Posterior cingulate gyrus (tissue), 11 donors: ENCODE measurements at regions not wholly inside any gene's neighbourhood (a gene's known extent, or its start where the extent isn't known, plus 50 kb on each side); places are given as distances from the start of the nearest gene placed in this dataset.
"Not testable (repeated sequence)": the region's sequence is repeated elsewhere in the genome, so short reads cannot be mapped to it uniquely, and the experiment has no call there.

Experiments used
- DNase-seq, 10 donors: peaks; one replicate each; pipeline versions ENCODE4 v3.0.0 to v3.0.0-alpha.2; 2020 to 2021; ENCODE audit warnings: mixed read lengths in 3 of 10
- intact Hi-C: fragments of 100-400 bp; cut with DNase I; formaldehyde crosslinking; loops from one replicate; pipeline ENCODE4 v1.15.1; 2023

DNA sequence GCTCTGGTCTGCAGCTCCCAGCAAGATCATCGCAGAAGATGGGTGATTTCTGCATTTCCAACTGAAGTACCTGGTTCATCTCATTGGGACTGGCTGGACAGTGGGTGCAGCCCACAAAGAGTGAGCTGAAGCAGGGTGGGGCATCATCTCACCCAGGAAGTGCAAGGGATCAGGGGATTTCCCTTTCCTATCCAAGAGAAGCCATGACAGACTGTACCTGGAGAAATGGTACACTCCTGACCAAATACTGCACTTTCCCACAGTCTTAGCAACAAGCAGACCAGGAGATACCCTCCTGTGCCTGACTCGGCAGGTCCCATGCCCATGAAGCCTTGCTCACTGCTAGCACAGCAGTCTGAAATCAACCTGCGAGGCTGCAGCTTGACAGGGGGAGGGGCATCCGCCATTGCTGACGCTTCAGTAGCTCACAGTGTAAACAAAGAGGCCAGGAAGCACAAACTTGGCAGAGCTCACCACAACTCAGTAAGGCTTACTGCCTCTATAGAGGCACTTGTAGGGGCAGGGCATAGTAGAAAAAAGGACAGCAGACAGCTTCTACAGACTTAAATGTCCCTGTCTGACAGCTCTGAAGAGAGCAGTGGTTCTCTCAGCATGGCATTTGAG is 60.5 kb downstream of the AREG start:
- DNase-seq, intact Hi-C loops: not testable (repeated sequence)

- intact Hi-C loops, DNase-seq: not testable (repeated sequence)
These were observed 64.4 kb downstream of the AREG start for GRCh38 chr4:74509363-74509762.

GRCh38 chr4:74516303-74516702 is 71.4 kb downstream of the AREG start:
- intact Hi-C loops = no loop called here
- DNase-seq = no peak

- intact Hi-C loops = no loop called here
- no peak for DNase-seq
These were observed 73.1 kb downstream of the AREG start for GRCh38 chr4:74517996-74518395.

DNA sequence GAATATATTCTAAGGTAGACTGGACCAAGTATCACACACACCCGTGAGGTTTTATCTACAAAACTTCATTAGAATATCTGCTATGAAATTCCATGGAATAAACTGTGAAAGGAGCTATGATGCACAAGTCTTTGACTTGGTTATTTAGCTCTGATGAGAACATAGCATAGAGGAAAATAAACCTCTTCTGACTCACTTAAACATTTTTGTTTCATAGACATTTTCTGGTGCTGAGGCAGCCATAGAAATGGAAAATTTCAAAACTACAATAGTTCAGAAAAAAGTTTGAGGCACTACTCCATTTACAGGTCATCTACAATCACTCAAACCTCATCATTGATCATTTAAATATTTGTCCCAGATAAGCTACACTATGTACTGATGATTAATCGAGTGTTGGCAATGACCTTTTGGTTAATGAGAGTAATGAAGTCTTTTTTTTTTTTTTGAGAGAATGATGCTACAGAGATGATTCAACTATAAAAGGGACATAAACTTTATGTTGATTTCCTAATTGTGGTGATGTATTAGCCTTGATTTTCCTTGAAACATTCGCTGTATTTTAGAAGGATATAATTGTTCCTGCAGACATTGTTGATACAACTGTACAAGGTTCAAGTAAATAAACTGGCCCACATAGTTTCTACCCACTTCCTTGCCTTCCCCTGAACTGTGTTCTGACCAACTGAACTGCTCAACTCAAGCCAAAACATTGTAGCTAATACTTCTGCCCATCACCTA is 77.5 kb downstream of the AREG start:
- intact Hi-C loops = no loop called here
- no peak for DNase-seq

GRCh38 chr4:74523096-74523495 is 78.2 kb downstream of the AREG start:
- intact Hi-C loops = no loop called here
- DNase-seq = no peak

DNA sequence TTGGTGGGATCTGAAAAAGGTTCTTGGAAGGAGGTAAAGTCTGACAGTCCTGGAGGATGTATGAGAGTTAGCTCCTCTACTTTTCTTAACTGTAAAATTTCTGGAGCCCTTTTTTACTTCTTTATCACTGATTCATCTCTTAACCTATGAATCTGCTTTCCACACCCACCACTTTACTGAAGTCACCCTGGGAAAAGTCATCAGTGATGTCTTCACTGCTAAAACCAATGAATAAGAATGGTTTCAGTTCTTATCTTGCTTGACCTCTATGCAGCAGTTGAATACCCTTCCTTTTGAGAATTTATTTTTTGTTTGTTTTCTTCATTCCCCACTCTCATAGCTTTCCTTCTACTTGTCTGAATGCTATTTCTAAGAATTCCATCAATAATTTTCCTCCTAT is 80.0 kb downstream of the AREG start:
- DNase-seq = no peak
- intact Hi-C loops = no loop called here

DNA sequence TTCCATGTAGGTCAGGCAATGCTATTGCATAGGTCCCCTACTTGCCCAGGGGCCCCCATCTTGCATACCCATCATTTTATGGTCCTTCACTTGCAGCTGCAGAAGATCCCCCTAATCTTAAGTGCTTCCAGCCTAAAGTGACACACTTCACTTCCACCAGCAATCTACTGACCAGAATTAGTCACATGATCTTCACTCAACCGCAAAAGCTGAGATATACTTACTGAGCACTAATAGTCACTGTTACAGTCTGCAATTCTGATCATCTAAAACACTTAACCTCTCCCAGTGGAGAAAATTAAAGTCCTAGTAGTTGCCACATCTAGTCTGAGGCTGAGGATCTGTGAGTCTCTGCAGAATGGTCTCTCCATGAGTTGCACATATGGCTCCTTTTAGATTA is 82.1 kb downstream of the AREG start:
- intact Hi-C loops = no loop called here
- no peak for DNase-seq

- DNase-seq = no peak
These were observed 83.2 kb downstream of the AREG start for GRCh38 chr4:74528178-74528577.

GRCh38 chr4:74529284-74530041 is 84.5 kb downstream of the AREG start:
- intact Hi-C loops = no loop called here
- peak in 1 of 10 donors; percentile 16 for DNase-seq

More at GRCh38 chr4:74528178-74528577, 83.2 kb downstream of the AREG start:
- intact Hi-C loops = no loop called here

DNA sequence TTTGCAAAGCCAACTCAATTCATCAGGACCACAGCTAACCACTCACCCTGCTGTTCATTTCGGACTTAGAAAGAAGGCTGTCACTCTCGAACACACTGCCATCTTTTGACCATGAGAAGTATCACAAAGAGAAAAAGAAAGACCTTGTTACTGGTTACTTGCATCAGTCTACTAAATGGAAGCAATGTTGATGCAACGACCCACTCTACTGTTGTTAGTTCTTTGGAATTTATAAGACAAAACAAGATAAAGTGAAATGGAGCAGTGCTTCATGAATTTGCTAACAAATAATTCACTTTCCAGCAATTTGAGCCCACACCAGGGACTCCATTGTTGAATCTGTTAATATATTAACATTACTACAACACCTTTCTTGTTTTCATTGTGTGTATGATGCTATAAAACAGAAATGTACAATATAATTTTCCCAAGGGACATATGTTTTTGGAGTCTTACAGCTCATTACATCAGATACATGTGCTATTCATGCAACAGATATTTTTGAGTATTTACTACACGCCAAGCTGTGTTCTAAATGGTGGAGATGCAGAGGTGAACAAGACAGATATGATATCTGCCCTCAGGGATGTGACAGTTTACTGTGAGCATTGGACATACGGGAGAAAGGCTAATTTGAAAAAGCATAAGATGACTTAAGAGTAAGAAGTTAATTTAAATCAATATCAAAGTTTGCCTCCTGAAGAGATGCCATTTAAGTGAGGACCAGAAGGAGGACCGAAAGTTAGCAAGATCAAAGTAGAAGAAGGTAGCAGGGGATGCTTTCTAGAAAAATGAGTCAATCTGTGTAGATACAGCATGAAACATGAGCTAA is 87.2 kb downstream of the AREG start:
- intact Hi-C loops = loop anchor here (1.0 kb wide), 1 partner anchor 155 kb away; no protein-coding TSS in a partner anchor
- DNase-seq = no peak

GRCh38 chr4:74534121-74534520 is 89.2 kb downstream of the AREG start:
- DNase-seq = no peak
- intact Hi-C loops = no loop called here

GRCh38 chr4:74534936-74535335 is 90.0 kb downstream of the AREG start:
- no peak for DNase-seq
- intact Hi-C loops = no loop called here

- DNase-seq = no peak
- intact Hi-C loops = no loop called here
These were observed 90.6 kb downstream of the AREG start for GRCh38 chr4:74535512-74535911.

DNA sequence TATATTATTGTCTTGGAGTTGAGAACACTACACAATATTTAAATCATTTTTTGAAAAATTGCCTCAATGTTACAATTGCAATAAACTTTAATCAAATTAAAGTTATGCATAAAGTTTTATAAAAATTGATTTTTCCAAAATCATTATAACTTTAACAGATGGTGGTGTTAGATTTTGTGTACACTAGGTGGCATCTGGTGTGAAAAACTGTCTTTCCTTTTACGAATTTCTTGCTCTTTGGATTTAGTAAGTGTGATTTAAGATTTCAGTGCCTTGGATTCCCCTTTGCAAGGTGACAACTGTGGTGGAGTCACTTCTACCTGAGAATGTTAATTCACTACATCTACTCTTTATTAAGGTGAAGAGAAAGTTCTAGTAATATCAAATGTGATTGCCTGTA is 91.6 kb downstream of the AREG start:
- intact Hi-C loops = no loop called here
- DNase-seq = no peak

DNA sequence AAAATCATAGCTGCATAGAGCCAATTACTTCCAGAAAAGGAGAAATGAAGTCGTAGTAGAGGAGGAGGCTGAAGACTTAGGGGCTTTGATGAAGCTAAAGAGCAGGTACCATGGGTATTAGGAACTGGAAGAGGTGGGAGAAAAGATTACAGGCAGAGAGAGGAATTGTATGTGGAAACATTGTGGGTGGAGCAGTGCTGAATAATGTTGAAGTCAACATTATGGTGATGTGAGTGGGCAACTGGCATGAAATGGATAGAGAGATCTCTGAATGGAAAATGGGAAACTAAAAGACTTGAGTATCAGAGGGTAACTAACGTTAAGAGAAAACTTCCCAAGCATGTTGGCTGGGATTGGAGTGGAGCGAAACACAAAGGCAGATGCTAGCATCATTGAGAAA is 92.5 kb downstream of the AREG start:
- DNase-seq = no peak
- intact Hi-C loops = no loop called here

DNA sequence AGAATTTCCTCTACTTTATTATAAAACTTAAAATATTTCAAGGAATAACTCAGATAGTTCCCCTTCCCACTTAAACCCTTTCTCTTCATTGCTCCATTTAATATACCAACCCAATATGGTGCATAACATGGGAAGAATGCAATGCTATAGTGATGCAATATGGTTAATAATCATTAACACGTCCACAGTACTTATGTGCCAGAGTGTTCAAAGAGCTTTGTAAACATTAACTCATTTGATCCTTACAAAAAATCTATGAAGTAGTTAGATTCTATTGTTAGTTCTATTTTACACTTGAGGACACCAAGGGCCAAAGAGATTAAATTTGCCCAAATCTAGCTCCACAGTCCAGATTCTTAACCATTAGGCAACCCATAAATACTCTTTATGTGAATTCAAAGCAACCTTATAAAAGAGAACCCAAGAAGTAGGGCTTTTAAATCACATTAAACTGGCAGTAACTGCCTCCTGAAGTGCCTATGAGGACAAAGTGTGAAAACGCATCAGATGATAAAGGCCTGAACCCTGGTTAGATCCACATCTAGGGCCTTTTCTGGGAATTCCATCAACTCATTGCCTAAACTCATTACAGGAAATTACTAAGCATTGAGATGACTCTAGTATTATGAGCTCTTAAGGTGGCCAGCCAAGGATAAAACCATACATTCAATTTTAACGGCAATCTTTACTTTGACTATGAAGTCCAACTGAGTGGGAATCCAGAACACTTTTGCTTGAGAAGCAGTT is 94.3 kb downstream of the AREG start:
- DNase-seq = no peak
- intact Hi-C loops = no loop called here

DNA sequence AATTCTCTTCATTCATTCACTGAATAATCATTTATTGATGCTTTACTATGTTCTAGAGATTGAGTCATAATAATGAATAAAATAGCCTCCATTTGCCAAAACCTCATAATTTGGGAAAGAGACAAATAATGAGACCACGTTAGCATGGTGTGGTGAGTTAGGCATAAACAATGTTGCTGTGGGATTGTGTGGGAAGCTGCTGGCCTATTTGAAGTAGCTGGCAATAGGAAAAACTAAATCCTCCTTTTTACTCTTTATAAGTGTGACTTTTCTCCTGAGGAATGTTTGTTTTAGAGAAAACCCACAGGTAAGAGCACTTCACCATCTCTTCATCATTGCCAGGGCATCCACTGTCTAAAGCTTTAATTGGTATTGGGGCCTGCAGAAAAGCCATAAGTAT is 95.3 kb downstream of the AREG start:
- intact Hi-C loops = no loop called here
- no peak for DNase-seq

GRCh38 chr4:74541667-74542066 is 96.7 kb downstream of the AREG start:
- DNase-seq = no peak
- intact Hi-C loops = no loop called here

- intact Hi-C loops = no loop called here
These were observed 98.4 kb downstream of the AREG start for GRCh38 chr4:74543231-74543781.

More at GRCh38 chr4:74543231-74543781, 98.4 kb downstream of the AREG start:
- DNase-seq = no peak
